ENCODE measurements at regions not wholly inside any gene's neighbourhood (a gene's known extent, or its start where the extent isn't known, plus 50 kb on each side); places are given as distances from the start of the nearest gene placed in this dataset.

DNA sequence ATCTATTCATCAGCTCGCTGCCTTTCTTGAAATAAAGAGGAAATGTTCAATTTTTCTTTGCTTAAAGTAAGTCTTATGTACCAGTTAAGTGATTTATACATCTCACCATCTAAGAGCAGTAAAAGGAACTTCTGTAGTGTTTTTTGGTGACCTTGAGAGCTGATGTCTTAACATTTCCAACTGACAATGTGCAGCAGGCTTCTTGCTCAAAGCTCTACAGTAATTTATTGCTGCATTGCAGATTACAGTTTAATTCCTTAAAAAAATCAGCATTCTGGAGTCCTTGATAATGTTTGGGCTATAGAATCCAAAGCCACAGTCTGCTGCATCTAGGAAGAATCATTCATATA lies 61.6 kb downstream of the DIPK2A start:
- Mint-ChIP-seq H3K4me3 (no peak overlapping the region), H3K36me3 (ENCODE audit: low read depth) (no peaks in the 10 kb centered on the region), H3K27me3 (no peaks in the 10 kb centered on the region), H3K9me3 (no peaks in the 10 kb centered on the region), H3K27ac (no peak overlapping the region), H3K4me1 (peaks cover 29% of the 10 kb centered on the region)
- TF ChIP-seq, protein P1, sequence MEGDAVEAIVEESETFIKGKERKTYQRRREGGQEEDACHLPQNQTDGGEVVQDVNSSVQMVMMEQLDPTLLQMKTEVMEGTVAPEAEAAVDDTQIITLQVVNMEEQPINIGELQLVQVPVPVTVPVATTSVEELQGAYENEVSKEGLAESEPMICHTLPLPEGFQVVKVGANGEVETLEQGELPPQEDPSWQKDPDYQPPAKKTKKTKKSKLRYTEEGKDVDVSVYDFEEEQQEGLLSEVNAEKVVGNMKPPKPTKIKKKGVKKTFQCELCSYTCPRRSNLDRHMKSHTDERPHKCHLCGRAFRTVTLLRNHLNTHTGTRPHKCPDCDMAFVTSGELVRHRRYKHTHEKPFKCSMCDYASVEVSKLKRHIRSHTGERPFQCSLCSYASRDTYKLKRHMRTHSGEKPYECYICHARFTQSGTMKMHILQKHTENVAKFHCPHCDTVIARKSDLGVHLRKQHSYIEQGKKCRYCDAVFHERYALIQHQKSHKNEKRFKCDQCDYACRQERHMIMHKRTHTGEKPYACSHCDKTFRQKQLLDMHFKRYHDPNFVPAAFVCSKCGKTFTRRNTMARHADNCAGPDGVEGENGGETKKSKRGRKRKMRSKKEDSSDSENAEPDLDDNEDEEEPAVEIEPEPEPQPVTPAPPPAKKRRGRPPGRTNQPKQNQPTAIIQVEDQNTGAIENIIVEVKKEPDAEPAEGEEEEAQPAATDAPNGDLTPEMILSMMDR (IDR thresholded peaks at IDR 0.05) = no peak
- no peak for DNase-seq
- intact Hi-C loops (cut with micrococcal nuclease) = no loop called here
- CTCF ChIA-PET = interaction anchor here (1.1 kb wide), 1 partner anchor 58 kb away, joined by 3 read pairs; no protein-coding TSS in a partner anchor
- ATAC-seq (ENCODE audit: low read depth) = no peak
- POLR2A ChIA-PET = interaction anchor here (3.4 kb wide), 1 partner anchor 61 kb away, joined by 24 read pairs; the partner anchor contains the start of gene DIPK2A

DNA sequence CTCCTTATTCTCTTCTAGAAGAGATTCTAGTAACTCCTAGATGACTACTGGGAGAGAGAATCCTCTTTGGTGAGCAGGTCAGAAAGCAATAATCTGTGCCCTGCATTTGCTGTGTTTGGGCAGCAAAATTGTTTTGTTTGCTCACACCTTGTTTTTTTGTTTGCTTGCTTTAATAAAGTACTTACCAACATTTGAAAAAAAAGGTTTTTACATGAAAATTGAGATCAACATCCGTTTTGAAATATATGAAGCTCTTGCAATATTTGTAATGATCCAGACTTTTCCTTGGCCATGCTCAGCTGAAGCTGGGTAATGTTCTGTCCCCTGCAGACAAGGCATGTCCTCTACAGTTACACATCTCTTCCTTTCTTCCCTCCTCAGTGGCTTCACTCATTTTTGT lies 62.2 kb downstream of the DIPK2A start:
- DNase-seq = no peak
- intact Hi-C loops (cut with micrococcal nuclease) = no loop called here
- Mint-ChIP-seq H3K27ac (no peak overlapping the region), H3K4me1 (peaks cover 23% of the 10 kb centered on the region), H3K27me3 (no peaks in the 10 kb centered on the region), H3K36me3 (ENCODE audit: low read depth) (no peaks in the 10 kb centered on the region), H3K4me3 (no peak overlapping the region), H3K9me3 (no peaks in the 10 kb centered on the region)
- CTCF ChIA-PET = no interaction called here
- TF ChIP-seq, protein P1 (IDR thresholded peaks at IDR 0.05) = no peak
- POLR2A ChIA-PET = no interaction called here
- no peak for ATAC-seq (ENCODE audit: low read depth)

DNA sequence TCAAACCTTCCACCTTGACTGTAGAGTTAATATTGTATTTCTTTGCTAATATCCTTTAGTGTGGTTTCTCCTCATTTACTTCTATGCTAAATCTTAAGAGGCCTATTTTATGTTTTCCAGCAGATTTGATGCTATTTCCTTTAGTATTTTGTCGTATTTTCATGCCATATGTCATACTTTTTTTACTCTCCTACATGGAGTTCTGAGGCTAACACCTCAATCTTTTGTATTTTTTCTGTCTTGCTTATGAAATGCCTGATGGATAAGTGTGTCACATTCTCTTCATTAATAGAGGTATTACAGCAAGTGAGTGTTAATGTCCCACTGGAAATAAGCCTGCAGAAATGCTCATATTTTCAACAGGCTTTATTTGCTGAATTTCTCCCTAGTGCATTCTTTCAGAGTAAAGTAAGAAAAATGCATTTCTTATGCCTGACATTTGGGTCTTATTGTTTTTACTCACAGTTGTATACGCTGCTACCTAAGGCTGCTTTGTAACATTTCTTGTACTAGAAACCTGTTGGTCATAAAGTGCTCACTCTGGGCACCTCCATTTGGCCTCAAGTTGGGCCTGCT lies 63.2 kb downstream of the DIPK2A start:
- Mint-ChIP-seq H3K36me3 (ENCODE audit: low read depth) (no peaks in the 10 kb centered on the region), H3K4me1 (peaks cover 14% of the 10 kb centered on the region), H3K27ac (no peak overlapping the region), H3K4me3 (no peak overlapping the region), H3K27me3 (no peaks in the 10 kb centered on the region), H3K9me3 (no peaks in the 10 kb centered on the region)
- ATAC-seq (ENCODE audit: low read depth) = no peak
- TF ChIP-seq, protein P1 (IDR thresholded peaks at IDR 0.05) = no peak
- no peak for DNase-seq
- intact Hi-C loops (cut with micrococcal nuclease) = no loop called here
- POLR2A ChIA-PET = no interaction called here
- CTCF ChIA-PET = no interaction called here

DNA sequence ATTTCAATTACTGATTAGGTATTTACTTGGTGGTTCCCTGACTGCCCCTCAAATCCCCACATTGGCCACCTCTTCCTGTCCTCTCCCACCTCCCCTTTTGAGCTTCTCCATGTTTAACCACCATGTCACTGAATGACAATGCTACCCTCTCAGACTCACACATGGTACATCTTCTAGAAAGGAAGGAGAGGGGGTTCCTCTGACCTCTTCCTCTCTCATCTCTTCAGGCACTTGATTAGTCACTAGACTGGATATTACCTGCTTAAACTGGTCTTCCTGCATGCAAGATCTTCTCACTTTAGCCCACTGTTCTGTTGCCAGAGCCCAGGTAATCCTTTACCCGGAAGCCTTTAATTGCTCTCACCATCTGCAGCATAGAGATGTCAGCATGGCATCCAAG lies 64.9 kb downstream of the DIPK2A start:
- Mint-ChIP-seq H3K4me1 (peaks cover 12% of the 10 kb centered on the region), H3K27ac (no peak overlapping the region), H3K36me3 (ENCODE audit: low read depth) (no peaks in the 10 kb centered on the region), H3K27me3 (peaks cover 3% of the 10 kb centered on the region), H3K4me3 (no peak overlapping the region), H3K9me3 (no peaks in the 10 kb centered on the region)
- TF ChIP-seq, protein P1 (IDR thresholded peaks at IDR 0.05) = no peak
- POLR2A ChIA-PET = no interaction called here
- intact Hi-C loops (cut with micrococcal nuclease) = no loop called here
- CTCF ChIA-PET = no interaction called here
- ATAC-seq (ENCODE audit: low read depth) (no peak), DNase-seq (no peak)

DNA sequence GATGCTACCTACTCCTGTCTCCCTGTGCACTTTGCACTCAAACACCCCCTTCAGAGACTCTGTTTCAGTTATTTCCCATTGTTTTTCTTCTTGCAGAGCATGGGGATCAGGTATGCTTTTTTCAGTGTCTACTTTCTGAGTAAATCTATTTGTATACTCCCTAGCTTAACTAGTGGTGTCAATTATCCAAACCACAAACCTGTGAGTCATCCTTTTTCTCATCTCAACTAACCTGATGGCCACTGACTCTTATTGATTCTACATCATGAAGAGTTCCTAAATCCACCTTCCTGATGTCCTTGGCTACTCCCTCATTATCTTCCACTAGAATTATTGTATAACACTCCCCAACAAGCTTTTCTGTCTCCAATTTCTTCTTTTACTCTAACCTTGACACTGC lies 68.0 kb downstream of the DIPK2A start:
- CTCF ChIA-PET = no interaction called here
- no peak overlapping the region for H3K27ac Mint-ChIP-seq
- intact Hi-C loops (cut with micrococcal nuclease) = no loop called here
- H3K9me3 Mint-ChIP-seq = no peaks in the 10 kb centered on the region
- DNase-seq (no peak), ATAC-seq (ENCODE audit: low read depth) (no peak)
- TF ChIP-seq, protein P1 (IDR thresholded peaks at IDR 0.05) = no peak
- H3K4me3 Mint-ChIP-seq = no peak overlapping the region
- POLR2A ChIA-PET = interaction anchor here (0.6 kb wide), 1 partner anchor 219 kb away, joined by 5 read pairs; no protein-coding TSS in a partner anchor
- no peaks in the 10 kb centered on the region for H3K4me1 Mint-ChIP-seq
- no peaks in the 10 kb centered on the region for H3K36me3 Mint-ChIP-seq (ENCODE audit: low read depth)
- peaks cover 12% of the 10 kb centered on the region for H3K27me3 Mint-ChIP-seq

All from activated B cell treated with CpG ODN at 0.5 μM for 24 hours (primary cell).